ENCODE measurements at regions not wholly inside any gene's neighbourhood (a gene's known extent, or its start where the extent isn't known, plus 50 kb on each side); places are given as distances from the start of the nearest gene placed in this dataset.

- Mint-ChIP-seq H3K27me3 (ENCODE audit: low read depth) (no peaks in the 10 kb centered on the region; the same call in 1 of the 2 replicates), H3K9me3 (peaks cover 15 to 19% of the 10 kb centered on the region in 2 experiments), H3K36me3 (ENCODE audit: insufficient read depth in 1 of 3, low read depth in 3 of 3) (peaks cover 9 to 19% (median 14%) of the 10 kb centered on the region in 3 experiments; a peak in 6 of 7 replicates), H3K27ac (no peak overlapping the region), H3K4me3 (no peak overlapping the region), H3K4me1 (no peaks in the 10 kb centered on the region)
- H2BK12ac ChIP-seq (ENCODE audit: insufficient read length, low read depth, low read length): no peak overlapping the region
- H3K79me1 ChIP-seq (ENCODE audit: insufficient read depth, low read depth, low read length, poor library complexity, severe bottlenecking): no peaks in the 10 kb centered on the region
- TF ChIP-seq CTCF (conservative IDR thresholded peaks at IDR 0.05): no peak
- no peak overlapping the region for H2BK5ac ChIP-seq (ENCODE audit: insufficient read length, low read length)
- H4K20me1 ChIP-seq (ENCODE audit: control insufficient read depth, insufficient read depth, insufficient read length): no peaks in the 10 kb centered on the region
- no peak overlapping the region for H3K14ac ChIP-seq (ENCODE audit: insufficient read depth, low read length)
- WGBS (ENCODE audit: extremely low coverage, insufficient read length, low lambda C conversion rate): no CpG with 5 or more reads among the region's 2 CpGs
- H2AK5ac ChIP-seq (ENCODE audit: insufficient read length, low read length): no peak overlapping the region
- H3K9me3 ChIP-seq (ENCODE audit: control insufficient read depth, low read depth, low read length): no peaks in the 10 kb centered on the region
- no peak overlapping the region for H4K91ac ChIP-seq (ENCODE audit: insufficient read length, low read depth, low read length)
- H3T11ph ChIP-seq (ENCODE audit: low read length): no peak overlapping the region
- H3K23ac ChIP-seq (ENCODE audit: insufficient read length, low read depth, low read length): no peak overlapping the region
- H2AFZ ChIP-seq (ENCODE audit: low read length): no peak overlapping the region
- H3K27me3 ChIP-seq (ENCODE audit: insufficient read depth, low read length): no peaks in the 10 kb centered on the region
- no peak overlapping the region for H2BK15ac ChIP-seq (ENCODE audit: low read depth, low read length)
- no peak overlapping the region for H4K8ac ChIP-seq (replicated peaks; ENCODE audit: insufficient read length, low read depth, low read length)
- no peak overlapping the region for H3K4me2 ChIP-seq (ENCODE audit: insufficient read depth, insufficient read length, low read length)
- H2BK120ac ChIP-seq (ENCODE audit: low read depth, low read length, poor library complexity, severe bottlenecking): no peak overlapping the region
- H3K27ac ChIP-seq (ENCODE audit: insufficient read length, low read depth, low read length): no peak overlapping the region
- no peak overlapping the region for H3K56ac ChIP-seq (ENCODE audit: insufficient read length, low read depth, low read length)
- no peak overlapping the region for H2BK20ac ChIP-seq (ENCODE audit: low read depth, low read length, poor library complexity, severe bottlenecking)
- H4K5ac ChIP-seq (ENCODE audit: insufficient read length, low read depth, low read length): no peak overlapping the region
- no peaks in the 10 kb centered on the region for H3K23me2 ChIP-seq (ENCODE audit: insufficient read length, low read depth, low read length, poor library complexity, severe bottlenecking)
- no peaks in the 10 kb centered on the region for H3K4me1 ChIP-seq (ENCODE audit: insufficient read depth, low read length)
- H3K79me2 ChIP-seq (ENCODE audit: insufficient read depth, low read length): no peaks in the 10 kb centered on the region
- H3K4ac ChIP-seq (ENCODE audit: low read depth, low read length): no peak overlapping the region
- no peak for DNase-seq
- H3K18ac ChIP-seq (ENCODE audit: insufficient read length, low read depth, low read length): no peak overlapping the region
- H3K9ac ChIP-seq (ENCODE audit: extremely low read depth, insufficient read length, low read length): no peak overlapping the region
Measured at GRCh38 chr2:37790019-37790418, 118.6 kb upstream of the CDC42EP3 start.
